GM23338 (cell line): ENCODE measurements at regions not wholly inside any gene's neighbourhood (a gene's known extent, or its start where the extent isn't known, plus 50 kb on each side); places are given as distances from the start of the nearest gene placed in this dataset.

Source experiments
- ATAC-seq: fragments of 200-7000 bp; cut with Tn5 transposase; 3 replicates; pipeline ENCODE4 v1.9.1; 2020
- DNase-seq: peaks from one replicate; pipeline ENCODE4 v3.0.0-alpha.2; 2015; ENCODE audit warnings: low spot score
- H2AFZ ChIP-seq: fragments of 200-600 bp; sonication (generic); 2 replicates; pipeline ENCODE4 v1.8.0; 2016; ENCODE audit warnings: antibody characterized with exemption, mild to moderate bottlenecking, moderate library complexity
- H3F3A ChIP-seq: fragments of 200-600 bp; sonication (generic); replicated peaks from 2 replicates; pipeline ENCODE4 v1.8.0; 2017; ENCODE audit warnings: antibody characterized with exemption, mixed run types, low read depth
- H3K27ac ChIP-seq: fragments of 200-600 bp; sonication (generic); 2 replicates; pipeline ENCODE4 v1.6.1; 2016; ENCODE audit warnings: low read depth
- H3K27me3 ChIP-seq: fragments of 200-600 bp; sonication (generic); 2 replicates; pipeline ENCODE4 v1.8.0; 2016; ENCODE audit warnings: mild to moderate bottlenecking, mixed run types, moderate library complexity; ENCODE audit not compliant: insufficient read depth
- H3K36me3 ChIP-seq: fragments of 200-600 bp; sonication (generic); 2 replicates; pipeline ENCODE4 v1.8.0; 2016; ENCODE audit warnings: mild to moderate bottlenecking; ENCODE audit not compliant: insufficient read depth
- H3K4me1 ChIP-seq: fragments of 200-600 bp; sonication (generic); 2 replicates; pipeline ENCODE4 v1.8.0; 2016; ENCODE audit warnings: mild to moderate bottlenecking, moderate library complexity; ENCODE audit not compliant: insufficient read depth
- H3K4me2 ChIP-seq: fragments of 200-600 bp; sonication (generic); 2 replicates; pipeline ENCODE4 v1.7.1; 2017; ENCODE audit warnings: mixed run types
- H3K4me3 ChIP-seq: fragments of 200-600 bp; sonication (generic); 2 replicates; pipeline ENCODE4 v1.6.1; 2016; ENCODE audit warnings: mixed run types
- H3K79me2 ChIP-seq: fragments of 200-600 bp; sonication (generic); replicated peaks from 2 replicates; pipeline ENCODE4 v1.8.0; 2017; ENCODE audit warnings: mild to moderate bottlenecking; ENCODE audit not compliant: insufficient read depth
- H3K9me2 ChIP-seq: fragments of 200-600 bp; sonication (generic); 2 replicates; pipeline ENCODE4 v1.8.0; 2017; ENCODE audit not compliant: insufficient read depth
- H4K20me1 ChIP-seq: fragments of 200-600 bp; sonication (generic); replicated peaks from 2 replicates; pipeline ENCODE4 v1.8.0; 2017; ENCODE audit warnings: mild to moderate bottlenecking; ENCODE audit not compliant: insufficient read depth
- H3K27ac Mint-ChIP-seq: 2 replicates; pipeline ENCODE4 v1.8.0; 2020; ENCODE audit warnings: inconsistent platforms, mild to moderate bottlenecking, moderate library complexity, mixed read lengths
- H3K27me3 Mint-ChIP-seq: 3 replicates; pipeline ENCODE4 v1.8.0; 2022; ENCODE audit warnings: low read depth, mild to moderate bottlenecking, moderate library complexity, mixed read lengths, inconsistent platforms; ENCODE audit not compliant: insufficient read depth, poor library complexity
- H3K36me3 Mint-ChIP-seq: 3 replicates; pipeline ENCODE4 v1.8.0; 2021; ENCODE audit warnings: low read depth, mild to moderate bottlenecking, inconsistent platforms, moderate library complexity, mixed read lengths
- H3K4me1 Mint-ChIP-seq: 3 replicates; pipeline ENCODE4 v1.8.0; 2020; ENCODE audit warnings: mild to moderate bottlenecking, inconsistent platforms, mixed read lengths
- H3K4me3 Mint-ChIP-seq: 3 replicates; pipeline ENCODE4 v1.8.0; 2021; ENCODE audit warnings: moderate library complexity, mild to moderate bottlenecking, inconsistent platforms, mixed read lengths
- H3K9me3 Mint-ChIP-seq: 3 replicates; pipeline ENCODE4 v1.8.0; 2020; ENCODE audit warnings: moderate library complexity, mild to moderate bottlenecking, inconsistent platforms, mixed read lengths
- CREB1 ChIP-seq: fragments of 250-450 bp; sonication (Bioruptor Pico); IDR thresholded peaks from 2 replicates; pipeline ENCODE4 v1.5.0; 2020; ENCODE audit warnings: low read depth, mild to moderate bottlenecking, moderate library complexity
- ETS1 ChIP-seq: IDR thresholded peaks from 2 replicates; pipeline ENCODE4 v1.6.1; 2016; ENCODE audit warnings: antibody characterized with exemption
- EZH2 ChIP-seq: fragments of 200-600 bp; sonication (generic); IDR thresholded peaks from one replicate; pipeline ENCODE4 v1.8.0; 2017; ENCODE audit warnings: antibody characterized with exemption, mild to moderate bottlenecking, low read depth; ENCODE audit not compliant: unreplicated experiment
- EZH2phosphoT487 ChIP-seq: fragments of 200-600 bp; sonication (generic); IDR thresholded peaks from one replicate; pipeline ENCODE4 v1.8.1; 2018; ENCODE audit warnings: antibody characterized with exemption; ENCODE audit not compliant: unreplicated experiment
- JUNB ChIP-seq: IDR thresholded peaks from one replicate; pipeline ENCODE4 v1.6.1; 2016; ENCODE audit warnings: antibody characterized with exemption; ENCODE audit not compliant: unreplicated experiment
- POLR2AphosphoS5 ChIP-seq: IDR thresholded peaks from 2 replicates; pipeline ENCODE4 v1.6.1; 2016; ENCODE audit warnings: antibody characterized with exemption, low read depth
- STAT1 ChIP-seq: IDR thresholded peaks from one replicate; pipeline ENCODE4 v1.6.1; 2016; ENCODE audit warnings: antibody characterized with exemption; ENCODE audit not compliant: unreplicated experiment
- ZNF114 ChIP-seq: fragments of 250-450 bp; sonication (Bioruptor Pico); IDR thresholded peaks from 2 replicates; pipeline ENCODE4 v1.5.0; 2020; ENCODE audit warnings: mild to moderate bottlenecking, moderate library complexity
- ZNF331 ChIP-seq: fragments of 250-450 bp; sonication (Bioruptor Pico); IDR thresholded peaks from 2 replicates; pipeline ENCODE4 v1.5.0; 2020; ENCODE audit warnings: low read depth, mild to moderate bottlenecking, moderate library complexity
- ZNF462 ChIP-seq: fragments of 250-450 bp; sonication (Bioruptor Pico); IDR thresholded peaks from 2 replicates; pipeline ENCODE4 v1.5.0; 2020; ENCODE audit warnings: mild to moderate bottlenecking, moderate library complexity

- no peaks in the 10 kb centered on the region for H3K36me3 Mint-ChIP-seq
- H2AFZ ChIP-seq: no peak overlapping the region
- H3K27me3 Mint-ChIP-seq: no peaks in the 10 kb centered on the region
- H3K4me1 Mint-ChIP-seq: no peaks in the 10 kb centered on the region
- H3K9me3 Mint-ChIP-seq: no peaks in the 10 kb centered on the region
- H3K9me2 ChIP-seq: no peaks in the 10 kb centered on the region
- H3K4me3 ChIP-seq: no peak overlapping the region
- no peak overlapping the region for H3K27ac Mint-ChIP-seq
- H3K27ac ChIP-seq: no peak overlapping the region
- no peak overlapping the region for H3K4me2 ChIP-seq
- H3K27me3 ChIP-seq: no peaks in the 10 kb centered on the region
- no peak for ATAC-seq
- H3K36me3 ChIP-seq: no peaks in the 10 kb centered on the region
- H3K4me3 Mint-ChIP-seq: no peak overlapping the region
- H4K20me1 ChIP-seq: no peaks in the 10 kb centered on the region
- H3K4me1 ChIP-seq: no peaks in the 10 kb centered on the region
- H3F3A ChIP-seq: no peaks in the 10 kb centered on the region
- no peak for TF ChIP-seq ZNF114
- no peak for TF ChIP-seq POLR2AphosphoS5
- no peaks in the 10 kb centered on the region for H3K79me2 ChIP-seq
- no peak for DNase-seq
Measured at GRCh38 chr3:166472015-166472414, 634.8 kb upstream of the BCHE start.

- H3K27me3 ChIP-seq: no peaks in the 10 kb centered on the region
- no peak overlapping the region for H2AFZ ChIP-seq
- H3K36me3 ChIP-seq: no peaks in the 10 kb centered on the region
- H4K20me1 ChIP-seq: no peaks in the 10 kb centered on the region
- no peaks in the 10 kb centered on the region for H3K79me2 ChIP-seq
- Mint-ChIP-seq H3K36me3 (no peaks in the 10 kb centered on the region), H3K27me3 (no peaks in the 10 kb centered on the region), H3K9me3 (no peaks in the 10 kb centered on the region), H3K4me1 (no peaks in the 10 kb centered on the region), H3K4me3 (no peak overlapping the region), H3K27ac (no peak overlapping the region)
- TF ChIP-seq ETS1 (no peak), STAT1 (no peak), ZNF462 (CRISPR knock-in tag) (no peak), ZNF331 (CRISPR knock-in tag) (no peak), EZH2 (no peak), JUNB (no peak), EZH2phosphoT487 (no peak), ZNF114 (no peak), POLR2AphosphoS5 (no peak), CREB1 (CRISPR knock-in tag) (no peak)
- H3K9me2 ChIP-seq: no peaks in the 10 kb centered on the region
- H3F3A ChIP-seq: no peaks in the 10 kb centered on the region
- H3K4me2 ChIP-seq: no peak overlapping the region
- no peak overlapping the region for H3K27ac ChIP-seq
- no peak for ATAC-seq
- DNase-seq: no peak
- no peaks in the 10 kb centered on the region for H3K4me1 ChIP-seq
- no peak overlapping the region for H3K4me3 ChIP-seq
Measured at GRCh38 chr3:166471074-166471767, 634.0 kb upstream of the BCHE start.
